ENCODE measurements at regions not wholly inside any gene's neighbourhood (a gene's known extent, or its start where the extent isn't known, plus 50 kb on each side); places are given as distances from the start of the nearest gene placed in this dataset.

DNA sequence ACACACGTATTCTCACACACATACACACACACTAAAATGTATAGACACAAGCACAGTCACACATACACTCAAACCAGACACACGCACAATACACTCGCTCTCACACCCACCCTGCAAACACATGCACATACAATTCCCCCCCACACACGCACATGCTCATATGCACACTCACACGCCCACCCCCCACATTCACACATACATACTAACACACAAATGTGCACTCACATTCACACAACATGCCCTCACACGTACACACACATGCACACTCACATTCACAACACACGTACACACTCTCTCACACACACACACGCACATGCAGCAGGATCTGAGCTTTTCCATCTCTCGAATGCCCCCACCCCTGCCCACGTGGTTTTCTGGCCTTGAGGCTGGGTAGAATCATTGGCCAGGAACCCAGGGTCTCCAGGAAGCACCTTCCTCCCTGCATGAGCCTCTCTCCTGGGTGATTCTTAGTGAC, 589.7 kb downstream of the PTPRU start:
- TF ChIP-seq POLR2AphosphoS5 (IDR thresholded peaks at IDR 0.05) (no peak), EP300 (IDR thresholded peaks at IDR 0.05) (no peak)
- TF ChIP-seq, protein P1, sequence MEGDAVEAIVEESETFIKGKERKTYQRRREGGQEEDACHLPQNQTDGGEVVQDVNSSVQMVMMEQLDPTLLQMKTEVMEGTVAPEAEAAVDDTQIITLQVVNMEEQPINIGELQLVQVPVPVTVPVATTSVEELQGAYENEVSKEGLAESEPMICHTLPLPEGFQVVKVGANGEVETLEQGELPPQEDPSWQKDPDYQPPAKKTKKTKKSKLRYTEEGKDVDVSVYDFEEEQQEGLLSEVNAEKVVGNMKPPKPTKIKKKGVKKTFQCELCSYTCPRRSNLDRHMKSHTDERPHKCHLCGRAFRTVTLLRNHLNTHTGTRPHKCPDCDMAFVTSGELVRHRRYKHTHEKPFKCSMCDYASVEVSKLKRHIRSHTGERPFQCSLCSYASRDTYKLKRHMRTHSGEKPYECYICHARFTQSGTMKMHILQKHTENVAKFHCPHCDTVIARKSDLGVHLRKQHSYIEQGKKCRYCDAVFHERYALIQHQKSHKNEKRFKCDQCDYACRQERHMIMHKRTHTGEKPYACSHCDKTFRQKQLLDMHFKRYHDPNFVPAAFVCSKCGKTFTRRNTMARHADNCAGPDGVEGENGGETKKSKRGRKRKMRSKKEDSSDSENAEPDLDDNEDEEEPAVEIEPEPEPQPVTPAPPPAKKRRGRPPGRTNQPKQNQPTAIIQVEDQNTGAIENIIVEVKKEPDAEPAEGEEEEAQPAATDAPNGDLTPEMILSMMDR (IDR thresholded peaks at IDR 0.05), result no peak

Data from esophagus muscularis mucosa (tissue), 4 donors.